GM21529 (cell line): ENCODE measurements at regions not wholly inside any gene's neighbourhood (a gene's known extent, or its start where the extent isn't known, plus 50 kb on each side); places are given as distances from the start of the nearest gene placed in this dataset.

ENCODE experiments used
- ATAC-seq: cut with Tn5 transposase; IDR thresholded peaks from one replicate; pipeline ENCODE4 v1.9.1; 2021; ENCODE audit not compliant: unreplicated experiment

DNA sequence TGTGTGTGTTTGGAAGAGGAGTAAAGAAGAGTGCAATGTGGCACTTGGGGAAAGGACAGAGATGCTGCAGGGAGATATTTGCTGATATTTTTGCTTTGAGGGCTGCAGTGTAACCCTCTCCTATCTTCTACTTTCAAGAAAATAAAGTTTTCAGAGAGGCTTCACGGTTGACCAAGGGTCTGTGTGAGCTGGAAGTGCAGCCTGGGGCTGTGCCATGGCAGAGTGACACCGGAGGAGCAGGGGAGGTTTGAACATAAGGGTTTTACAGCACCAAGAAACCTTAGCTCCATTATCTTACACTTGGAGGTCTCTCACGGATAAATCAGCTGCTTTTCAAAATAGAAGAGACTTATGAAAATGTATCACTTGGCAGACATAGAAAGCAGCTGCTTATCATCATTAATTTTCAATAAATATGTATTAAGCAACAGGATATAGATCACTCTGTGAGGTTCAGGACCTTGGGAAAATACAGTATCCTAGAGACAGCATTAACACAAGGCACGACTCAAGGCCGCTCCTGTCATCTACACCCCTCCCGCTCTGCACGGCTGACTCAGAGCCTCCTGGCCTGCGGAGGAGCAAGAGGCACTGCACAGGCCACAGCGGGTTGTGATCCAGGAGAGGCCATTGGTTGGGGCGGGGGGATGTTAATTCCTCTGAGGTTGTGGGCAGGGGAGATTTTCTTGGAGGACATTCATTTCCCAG is 127.8 kb downstream of the COPS8 start:
- ATAC-seq = no peak

GRCh38 chr2:237214030-237214675 is 128.5 kb downstream of the COPS8 start:
- no peak for ATAC-seq

DNA sequence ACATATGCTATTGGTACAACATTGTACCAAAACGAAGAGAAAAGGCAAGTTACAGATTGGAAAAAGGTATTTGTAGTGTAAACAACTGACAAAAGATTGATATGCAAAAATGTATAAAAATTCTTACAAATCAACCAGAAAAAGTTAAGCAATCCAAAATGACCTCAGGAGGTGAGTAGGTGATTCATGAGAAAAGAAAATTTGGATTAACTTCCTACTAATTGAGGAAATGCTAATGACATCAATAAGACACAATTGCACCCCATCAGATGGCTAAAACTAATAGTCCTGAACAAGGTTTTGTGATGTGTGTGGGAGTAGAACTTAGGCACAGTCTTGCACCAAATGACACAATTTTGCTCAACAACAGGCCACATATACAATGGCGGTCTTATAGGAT is 129.3 kb downstream of the COPS8 start:
- no peak for ATAC-seq

GRCh38 chr2:237217995-237218616 is 132.4 kb downstream of the COPS8 start:
- no peak for ATAC-seq

GRCh38 chr2:237218756-237219155 is 133.1 kb downstream of the COPS8 start:
- no peak for ATAC-seq

DNA sequence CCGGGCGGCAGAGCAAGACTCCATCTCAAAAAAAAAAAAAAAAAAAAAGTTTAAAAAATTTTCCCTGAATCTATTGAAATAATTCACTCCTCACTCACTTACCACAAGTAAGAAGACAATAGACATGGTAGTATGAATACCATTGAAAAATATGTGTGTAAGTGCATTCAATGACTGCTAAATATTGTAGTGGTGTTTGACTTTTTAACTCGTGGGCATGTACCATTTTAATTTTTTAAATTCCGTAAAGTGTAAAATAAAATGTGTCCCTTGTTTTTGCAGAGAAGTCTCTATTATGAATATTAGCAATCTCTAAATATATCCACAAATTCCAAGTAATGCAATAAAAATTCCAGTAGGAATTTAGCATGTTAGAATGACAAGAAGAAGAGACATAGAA is 134.1 kb downstream of the COPS8 start:
- ATAC-seq = no peak

DNA sequence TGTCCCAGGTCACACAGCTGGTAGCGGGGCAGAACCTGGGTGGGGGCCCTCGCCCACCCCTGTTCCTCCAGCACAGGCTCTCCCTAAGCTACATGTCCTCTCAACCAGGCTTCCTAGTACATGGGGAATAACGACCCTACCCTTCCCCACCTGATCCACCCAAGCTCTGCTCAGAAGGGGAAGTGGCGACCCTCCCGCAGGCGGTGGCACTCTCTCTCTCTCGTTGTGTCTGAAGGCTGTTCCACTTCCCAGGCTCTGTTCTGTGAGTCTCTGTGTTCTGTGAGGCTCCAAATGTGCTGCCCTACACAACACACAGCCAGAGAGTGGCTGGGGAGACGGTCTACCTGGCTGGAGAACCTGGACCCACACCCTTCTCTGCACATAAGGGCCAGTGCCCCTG is 135.8 kb downstream of the COPS8 start:
- ATAC-seq = no peak

DNA sequence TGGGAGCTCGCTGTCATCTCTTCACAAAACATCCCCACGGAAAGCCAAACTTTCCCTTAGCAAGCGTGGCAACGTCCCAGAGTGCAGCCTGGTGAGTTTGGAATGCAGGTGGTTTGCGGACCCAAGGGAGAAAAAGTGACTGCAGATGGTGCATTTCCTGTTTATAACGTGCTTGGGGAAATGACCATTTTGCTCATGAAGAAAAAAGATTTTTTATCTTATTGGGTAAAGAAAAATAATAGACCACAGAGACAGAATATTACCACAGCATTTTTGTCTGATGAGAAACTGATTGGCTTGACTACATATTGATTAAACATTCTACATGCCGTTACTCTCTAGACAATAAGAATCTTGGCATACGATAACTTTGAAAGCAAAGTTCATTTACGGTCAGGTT is 136.5 kb downstream of the COPS8 start:
- ATAC-seq = no peak

DNA sequence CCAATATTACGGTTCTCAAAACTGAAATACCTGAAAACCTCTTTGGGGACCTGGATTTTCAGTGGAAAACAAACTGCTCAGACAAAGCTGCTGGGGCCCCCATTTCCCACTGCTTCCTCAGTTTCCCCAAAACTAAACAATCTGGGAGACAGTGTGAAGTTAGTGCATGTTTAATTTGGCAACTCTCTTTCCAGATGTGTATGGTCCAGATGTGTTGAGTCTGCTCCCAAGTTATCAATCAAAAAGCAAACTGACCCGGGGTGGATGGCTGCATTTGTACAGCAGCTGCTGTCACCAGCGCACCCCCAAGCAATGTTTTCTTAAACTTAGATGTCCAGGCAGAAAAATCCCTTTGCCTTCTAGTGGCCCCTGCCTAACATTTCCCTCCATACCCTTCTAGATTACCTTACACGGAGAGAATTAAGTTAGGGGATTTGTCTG is 136.9 kb downstream of the COPS8 start:
- no peak for ATAC-seq

DNA sequence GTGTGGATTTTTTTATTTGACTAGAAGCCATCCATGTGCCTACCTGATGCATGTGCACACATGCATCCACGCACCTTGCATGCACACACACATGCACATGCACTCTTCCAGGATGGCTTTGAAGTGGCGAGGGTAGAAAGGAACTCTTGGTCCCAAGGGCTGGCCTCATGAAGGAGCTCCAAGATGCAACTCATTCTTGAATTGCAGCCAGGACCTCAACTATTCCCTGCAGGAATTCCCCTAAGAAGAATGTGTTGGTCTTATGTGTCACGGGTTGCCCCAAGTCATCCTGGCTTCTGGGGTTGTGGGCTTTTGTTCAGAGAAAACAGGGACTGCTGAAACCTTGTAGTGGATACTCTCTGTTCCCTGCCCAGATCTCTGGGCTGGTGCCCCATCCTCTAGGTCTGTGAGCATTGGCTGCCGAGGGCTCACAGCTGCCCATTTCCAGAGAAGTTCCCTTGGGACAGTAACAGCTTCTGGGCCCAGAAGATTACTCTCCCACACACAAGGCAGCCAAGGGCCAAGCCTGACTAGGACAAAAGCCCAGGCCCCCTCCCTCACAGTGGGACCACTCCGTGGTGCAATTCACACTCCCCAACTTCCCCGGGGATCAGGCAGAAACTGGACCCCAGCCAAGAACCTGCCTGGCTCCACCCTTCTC is 137.6 kb downstream of the COPS8 start:
- no peak for ATAC-seq

GRCh38 chr2:237227190-237227589 is 141.5 kb downstream of the COPS8 start:
- no peak for ATAC-seq

- no peak for ATAC-seq
Observed at GRCh38 chr2:237227592-237228280, 142.0 kb downstream of the COPS8 start.

DNA sequence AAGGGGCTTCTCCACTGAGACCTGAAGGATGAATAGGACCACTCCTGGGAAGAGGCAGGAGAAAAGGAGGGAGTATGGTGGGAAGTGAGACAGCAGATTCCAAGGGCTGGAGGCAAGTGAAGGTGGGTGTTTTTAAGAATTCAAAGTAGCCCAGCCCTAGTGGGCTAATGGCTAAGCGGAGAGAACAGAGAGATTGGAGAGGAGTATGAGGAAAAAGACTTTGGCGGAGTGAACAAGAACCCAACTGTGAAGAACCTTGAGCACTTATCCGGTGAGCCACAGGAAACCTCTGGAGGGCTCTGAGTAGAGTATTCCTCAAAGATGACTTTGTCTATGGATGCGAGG is 142.6 kb downstream of the COPS8 start:
- ATAC-seq = no peak

DNA sequence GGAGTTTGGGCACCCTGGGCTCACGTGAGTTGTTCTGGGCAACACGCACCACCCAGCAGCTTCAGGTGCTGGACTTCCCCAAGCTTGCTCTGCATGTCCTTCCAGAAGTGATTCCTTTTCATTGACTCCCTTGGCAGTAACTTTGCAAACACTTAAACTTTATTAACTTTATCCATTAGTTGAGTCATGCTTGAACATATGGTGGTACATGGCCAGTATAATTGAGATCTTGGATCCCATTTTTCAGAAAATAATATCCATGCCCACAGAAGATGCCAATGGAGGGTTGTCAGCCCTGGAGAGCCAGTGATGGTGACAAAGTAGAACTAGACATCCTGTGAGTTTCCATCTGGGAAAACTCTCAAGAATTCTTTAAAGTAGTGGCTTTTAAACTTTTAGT is 144.2 kb downstream of the COPS8 start:
- ATAC-seq = no peak

DNA sequence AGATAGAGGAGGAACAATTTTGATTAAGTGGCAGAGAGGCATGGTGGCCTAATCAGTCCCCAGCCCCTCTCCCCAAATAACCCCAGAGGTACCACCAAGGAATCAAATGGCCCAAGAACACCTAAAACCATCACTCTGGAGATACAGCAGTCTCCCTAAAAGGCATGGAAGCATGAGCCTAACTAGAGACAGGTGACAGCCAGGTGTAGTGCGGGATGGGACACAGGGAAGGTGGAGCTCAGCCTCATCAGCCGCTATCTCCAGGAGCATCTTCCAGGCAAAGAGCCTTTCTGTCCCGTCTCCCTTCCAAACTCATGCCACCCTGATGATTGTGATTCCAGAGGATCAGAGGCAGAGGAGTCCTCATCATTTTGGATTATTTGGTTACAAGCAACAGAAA is 144.7 kb downstream of the COPS8 start:
- no peak for ATAC-seq

- ATAC-seq = no peak
Observed at GRCh38 chr2:237231593-237231992, 145.9 kb downstream of the COPS8 start.

- no peak for ATAC-seq
Observed at GRCh38 chr2:237232166-237232565, 146.5 kb downstream of the COPS8 start.

GRCh38 chr2:237234268-237234667 is 148.6 kb downstream of the COPS8 start:
- no peak for ATAC-seq

DNA sequence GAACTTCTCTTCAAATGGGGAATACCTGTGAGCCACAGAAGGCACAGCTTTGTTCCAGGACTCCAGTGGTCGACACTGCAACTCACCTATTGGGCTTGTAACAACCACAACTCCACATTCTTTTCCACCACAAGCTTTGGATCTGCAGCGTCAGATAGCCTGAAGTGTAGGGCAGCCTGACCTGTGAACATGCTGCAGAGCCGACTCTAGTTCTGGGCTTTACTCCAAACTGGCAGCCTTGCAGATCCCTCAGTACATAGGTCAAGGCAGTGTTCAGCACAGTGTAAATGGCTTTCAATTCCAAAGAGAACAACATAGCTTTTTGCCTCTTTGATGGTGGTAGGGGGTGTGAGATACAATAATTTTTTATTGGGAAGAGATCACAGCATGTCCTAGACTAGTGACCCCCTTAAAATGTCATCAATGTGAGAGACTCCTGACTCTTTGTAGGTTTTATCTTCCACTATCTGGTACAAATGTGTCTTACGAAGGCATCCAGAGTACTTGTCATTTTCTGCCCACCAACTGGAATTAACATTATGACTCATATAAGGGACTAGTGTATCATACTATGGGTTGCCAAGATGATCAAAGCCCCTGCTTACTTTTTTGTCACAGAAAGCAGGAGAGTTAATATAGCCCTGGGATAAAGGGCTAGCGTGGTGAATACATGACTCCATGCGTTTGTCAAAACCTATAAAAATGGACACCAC is 149.8 kb downstream of the COPS8 start:
- no peak for ATAC-seq

DNA sequence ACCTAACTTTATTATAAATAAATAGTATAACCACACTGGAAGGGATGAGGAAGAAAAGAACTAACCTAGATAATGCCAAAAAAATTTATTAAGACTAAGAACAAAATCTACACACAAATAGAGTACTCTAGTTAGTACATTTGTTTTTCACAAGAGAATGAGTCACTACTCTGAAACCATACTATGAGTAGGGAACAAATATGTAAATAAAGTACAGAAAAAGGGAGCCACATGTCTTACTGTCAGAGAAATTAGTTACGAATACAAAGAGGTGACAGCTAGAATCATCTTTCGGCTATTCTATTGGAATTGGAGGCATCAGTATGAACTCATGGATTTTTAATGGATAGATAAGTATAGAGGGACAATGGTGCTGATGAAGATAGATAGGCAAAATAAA is 150.5 kb downstream of the COPS8 start:
- ATAC-seq = no peak

GRCh38 chr2:237238249-237238648 is 152.6 kb downstream of the COPS8 start:
- ATAC-seq = no peak
